HG03280 (cell line): ENCODE measurements at regions not wholly inside any gene's neighbourhood (a gene's known extent, or its start where the extent isn't known, plus 50 kb on each side); places are given as distances from the start of the nearest gene placed in this dataset.
A peak's percentile ranks its signal among the peaks of the same experiment; 100 is the strongest.
"Not testable (repeated sequence)": the region's sequence is repeated elsewhere in the genome, so short reads cannot be mapped to it uniquely, and the experiment has no call there.

Experiments used
- ATAC-seq: cut with Tn5 transposase; IDR thresholded peaks from one replicate; pipeline ENCODE4 v1.9.1; 2021; ENCODE audit warnings: mild to moderate bottlenecking, moderate library complexity; ENCODE audit not compliant: unreplicated experiment

GRCh38 chr1:221023482-221023881 is 144.2 kb downstream of the HLX start:
- no peak for ATAC-seq

- ATAC-seq = no peak
Measured at GRCh38 chr1:221025501-221025900, 146.3 kb downstream of the HLX start.

GRCh38 chr1:221025956-221026355 is 146.7 kb downstream of the HLX start:
- no peak for ATAC-seq

GRCh38 chr1:221029981-221030649 is 150.9 kb downstream of the HLX start:
- ATAC-seq = no peak

GRCh38 chr1:221030990-221031389 is 151.7 kb downstream of the HLX start:
- no peak for ATAC-seq

- no peak for ATAC-seq
Measured at GRCh38 chr1:221031458-221032203, 152.4 kb downstream of the HLX start.

- ATAC-seq = no peak
Measured at GRCh38 chr1:221032204-221032585, 153.0 kb downstream of the HLX start.

GRCh38 chr1:221032637-221033280 is 153.5 kb downstream of the HLX start:
- no peak for ATAC-seq

GRCh38 chr1:221035662-221036153 is 156.5 kb downstream of the HLX start:
- ATAC-seq = no peak

- no peak for ATAC-seq
Measured at GRCh38 chr1:221039616-221040015, 160.4 kb downstream of the HLX start.

GRCh38 chr1:221040101-221040500 is 160.9 kb downstream of the HLX start:
- no peak for ATAC-seq

GRCh38 chr1:221040691-221041285 is 161.5 kb downstream of the HLX start:
- no peak for ATAC-seq

GRCh38 chr1:221044538-221044937 is 165.3 kb downstream of the HLX start:
- no peak for ATAC-seq

- ATAC-seq = no peak
Measured at GRCh38 chr1:221045151-221045550, 165.9 kb downstream of the HLX start.

- ATAC-seq = peak; percentile 94
Measured at GRCh38 chr1:221045842-221046831, 166.9 kb downstream of the HLX start.

- ATAC-seq = not testable (repeated sequence)
Measured at GRCh38 chr1:221051391-221051790, 172.1 kb downstream of the HLX start.

- ATAC-seq = no peak
Measured at GRCh38 chr1:221053889-221054288, 174.6 kb downstream of the HLX start.

- no peak for ATAC-seq
Measured at GRCh38 chr1:221059506-221059905, 180.3 kb downstream of the HLX start.

GRCh38 chr1:221063651-221064050 is 184.4 kb downstream of the HLX start:
- no peak for ATAC-seq

- no peak for ATAC-seq
Measured at GRCh38 chr1:221066351-221067001, 187.2 kb downstream of the HLX start.
